ENCODE measurements at regions not wholly inside any gene's neighbourhood (a gene's known extent, or its start where the extent isn't known, plus 50 kb on each side); places are given as distances from the start of the nearest gene placed in this dataset.

- ATAC-seq, result no peak
- TF ChIP-seq, protein P1, sequence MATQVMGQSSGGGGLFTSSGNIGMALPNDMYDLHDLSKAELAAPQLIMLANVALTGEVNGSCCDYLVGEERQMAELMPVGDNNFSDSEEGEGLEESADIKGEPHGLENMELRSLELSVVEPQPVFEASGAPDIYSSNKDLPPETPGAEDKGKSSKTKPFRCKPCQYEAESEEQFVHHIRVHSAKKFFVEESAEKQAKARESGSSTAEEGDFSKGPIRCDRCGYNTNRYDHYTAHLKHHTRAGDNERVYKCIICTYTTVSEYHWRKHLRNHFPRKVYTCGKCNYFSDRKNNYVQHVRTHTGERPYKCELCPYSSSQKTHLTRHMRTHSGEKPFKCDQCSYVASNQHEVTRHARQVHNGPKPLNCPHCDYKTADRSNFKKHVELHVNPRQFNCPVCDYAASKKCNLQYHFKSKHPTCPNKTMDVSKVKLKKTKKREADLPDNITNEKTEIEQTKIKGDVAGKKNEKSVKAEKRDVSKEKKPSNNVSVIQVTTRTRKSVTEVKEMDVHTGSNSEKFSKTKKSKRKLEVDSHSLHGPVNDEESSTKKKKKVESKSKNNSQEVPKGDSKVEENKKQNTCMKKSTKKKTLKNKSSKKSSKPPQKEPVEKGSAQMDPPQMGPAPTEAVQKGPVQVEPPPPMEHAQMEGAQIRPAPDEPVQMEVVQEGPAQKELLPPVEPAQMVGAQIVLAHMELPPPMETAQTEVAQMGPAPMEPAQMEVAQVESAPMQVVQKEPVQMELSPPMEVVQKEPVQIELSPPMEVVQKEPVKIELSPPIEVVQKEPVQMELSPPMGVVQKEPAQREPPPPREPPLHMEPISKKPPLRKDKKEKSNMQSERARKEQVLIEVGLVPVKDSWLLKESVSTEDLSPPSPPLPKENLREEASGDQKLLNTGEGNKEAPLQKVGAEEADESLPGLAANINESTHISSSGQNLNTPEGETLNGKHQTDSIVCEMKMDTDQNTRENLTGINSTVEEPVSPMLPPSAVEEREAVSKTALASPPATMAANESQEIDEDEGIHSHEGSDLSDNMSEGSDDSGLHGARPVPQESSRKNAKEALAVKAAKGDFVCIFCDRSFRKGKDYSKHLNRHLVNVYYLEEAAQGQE (IDR thresholded peaks at IDR 0.05; ENCODE audit: insufficient read depth in 1 of 2, low read depth in 2 of 2, low read length in 1 of 2), result no peak
- TF ChIP-seq TCF7L2 (IDR thresholded peaks at IDR 0.05; ENCODE audit: low read depth, low read length) (no peak), CTCF (IDR thresholded peaks at IDR 0.05) (no peak), SIN3A (IDR thresholded peaks at IDR 0.05; ENCODE audit: borderline replicate concordance, insufficient read depth, low read depth, low read length) (no peak), POLR2AphosphoS5 (IDR thresholded peaks at IDR 0.05; ENCODE audit: low read depth, low read length) (no peak)
Observed at GRCh38 chr6:94721459-94721858, 855.9 kb upstream of the MANEA start.

GRCh38 chr6:94713446-94713845, 863.9 kb upstream of the MANEA start:
- Histone ChIP-seq H3K27me3 (ENCODE audit: control insufficient read depth, insufficient read depth, low read length) (no peaks in the 10 kb centered on the region), H3K9me3 (ENCODE audit: control insufficient read depth, insufficient read depth, low read depth, low read length) (no peaks in the 10 kb centered on the region), H3K4me1 (ENCODE audit: control insufficient read depth, insufficient read depth, low read length) (no peaks in the 10 kb centered on the region), H3K36me3 (ENCODE audit: control insufficient read depth, insufficient read depth, low read length) (no peaks in the 10 kb centered on the region), H3K4me3 (ENCODE audit: low read depth in 2 of 2, low read length in 2 of 2) (no peak overlapping the region), H3K27ac (ENCODE audit: low read length) (no peak overlapping the region)
- DNase-seq (ENCODE audit: low read depth, low spot score), result no peak
- POLR2A ChIA-PET, result no interaction called here
- BruUV-seq (replicated peaks), result no TSS peak
- no peak for ATAC-seq
- in situ Hi-C loops (cut with HindIII; ENCODE audit: low pct_unique_long_range_greater_than_20kb, low sequenced_read_pairs) (no loop called here), intact Hi-C loops (cut with micrococcal nuclease; ENCODE audit: unreplicated experiment) (no loop called here)
- CTCF ChIA-PET, result no interaction called here
- TF ChIP-seq, protein P1 (IDR thresholded peaks at IDR 0.05; ENCODE audit: insufficient read depth in 1 of 2, low read depth in 2 of 2, low read length in 1 of 2), result no peak
- no peak for TF ChIP-seq SIN3A (IDR thresholded peaks at IDR 0.05; ENCODE audit: borderline replicate concordance, insufficient read depth, low read depth, low read length)
- no peak for TF ChIP-seq TCF7L2 (IDR thresholded peaks at IDR 0.05; ENCODE audit: low read depth, low read length)
- TF ChIP-seq CTCF (IDR thresholded peaks at IDR 0.05), result no peak
- TF ChIP-seq POLR2AphosphoS5 (IDR thresholded peaks at IDR 0.05; ENCODE audit: low read depth, low read length), result no peak

More at GRCh38 chr6:94721459-94721858, 855.9 kb upstream of the MANEA start:
- BruUV-seq (replicated peaks), result no TSS peak
- Histone ChIP-seq H3K4me3 (ENCODE audit: low read depth in 2 of 2, low read length in 2 of 2) (no peak overlapping the region), H3K9me3 (ENCODE audit: control insufficient read depth, insufficient read depth, low read depth, low read length) (no peaks in the 10 kb centered on the region), H3K27ac (ENCODE audit: low read length) (no peak overlapping the region), H3K36me3 (ENCODE audit: control insufficient read depth, insufficient read depth, low read length) (no peaks in the 10 kb centered on the region), H3K27me3 (ENCODE audit: control insufficient read depth, insufficient read depth, low read length) (no peaks in the 10 kb centered on the region), H3K4me1 (ENCODE audit: control insufficient read depth, insufficient read depth, low read length) (no peaks in the 10 kb centered on the region)
- ChIA-PET CTCF (no interaction called here), POLR2A (no interaction called here)
- DNase-seq (ENCODE audit: low read depth, low spot score), result no peak
- intact Hi-C loops (cut with micrococcal nuclease; ENCODE audit: unreplicated experiment) (no loop called here), in situ Hi-C loops (cut with HindIII; ENCODE audit: low pct_unique_long_range_greater_than_20kb, low sequenced_read_pairs) (no loop called here)
